GM18907 (cell line): ENCODE measurements at regions not wholly inside any gene's neighbourhood (a gene's known extent, or its start where the extent isn't known, plus 50 kb on each side); places are given as distances from the start of the nearest gene placed in this dataset.

Experiments used
- ATAC-seq: cut with Tn5 transposase; IDR thresholded peaks from one replicate; pipeline ENCODE4 v1.9.1; 2021; ENCODE audit warnings: mild to moderate bottlenecking, moderate library complexity; ENCODE audit not compliant: unreplicated experiment

DNA sequence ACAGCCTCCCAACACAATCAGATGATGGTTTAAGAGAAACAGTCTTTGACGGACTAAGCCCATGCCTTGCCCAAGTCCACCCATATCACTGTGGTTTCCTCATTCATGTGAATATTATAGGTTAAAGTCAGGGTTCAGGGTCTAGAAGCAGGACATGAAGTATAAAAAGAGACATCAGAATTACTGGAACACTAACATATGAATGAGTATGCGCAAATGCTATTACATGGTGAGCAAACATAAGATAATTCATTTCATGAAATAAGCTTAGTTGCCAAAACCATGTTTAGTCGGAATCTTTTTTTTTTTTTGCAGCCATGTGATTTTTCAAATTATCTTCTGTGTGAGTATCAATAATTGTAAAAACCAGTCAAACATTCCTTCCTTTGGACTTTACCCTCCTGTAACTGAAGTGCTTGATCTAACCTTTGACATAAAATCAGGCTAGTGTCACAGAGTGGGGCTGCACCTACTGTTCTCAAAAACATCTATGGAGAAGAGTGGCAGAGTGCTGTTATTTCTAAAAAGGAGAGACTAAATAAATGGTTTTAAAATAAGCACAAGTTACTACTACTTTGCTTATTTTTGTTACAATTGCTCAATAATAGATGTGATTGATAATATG is 84.9 kb upstream of the NRIP1 start:
- no peak for ATAC-seq

DNA sequence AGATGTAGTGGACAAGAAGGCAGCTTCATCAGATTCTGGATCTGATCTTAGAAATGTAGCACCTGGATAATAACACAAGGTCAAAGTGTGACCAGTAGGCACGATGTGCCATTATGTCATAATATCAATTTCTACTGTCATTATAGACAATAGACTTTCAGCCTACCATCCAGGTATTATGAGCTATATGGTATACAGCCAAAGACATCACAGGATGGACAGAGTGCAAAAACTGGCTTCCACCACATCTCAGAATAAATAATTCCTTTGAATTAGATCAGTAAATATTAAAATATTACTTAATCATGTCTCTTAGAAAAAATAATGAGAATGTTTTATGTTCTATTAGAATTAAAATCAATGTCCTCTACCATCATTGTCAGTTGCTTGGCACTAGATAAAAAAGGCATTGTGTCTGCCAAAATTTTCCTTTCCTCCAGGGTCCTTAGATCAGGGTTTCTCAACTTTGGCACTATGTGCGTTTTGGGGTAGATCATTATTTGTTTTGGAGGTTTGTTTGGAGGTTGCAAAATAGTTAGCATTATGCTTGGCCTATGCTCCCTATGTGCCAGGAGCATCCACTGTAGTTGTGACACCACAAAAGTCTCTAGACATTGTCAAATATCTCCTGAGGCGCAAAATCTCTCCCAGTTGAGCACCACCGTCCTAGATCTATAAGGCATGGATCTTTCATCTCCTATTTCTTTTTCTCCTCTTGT is 86.7 kb upstream of the NRIP1 start:
- ATAC-seq: no peak

GRCh38 chr21:15152591-15152990 is 87.8 kb upstream of the NRIP1 start:
- no peak for ATAC-seq

DNA sequence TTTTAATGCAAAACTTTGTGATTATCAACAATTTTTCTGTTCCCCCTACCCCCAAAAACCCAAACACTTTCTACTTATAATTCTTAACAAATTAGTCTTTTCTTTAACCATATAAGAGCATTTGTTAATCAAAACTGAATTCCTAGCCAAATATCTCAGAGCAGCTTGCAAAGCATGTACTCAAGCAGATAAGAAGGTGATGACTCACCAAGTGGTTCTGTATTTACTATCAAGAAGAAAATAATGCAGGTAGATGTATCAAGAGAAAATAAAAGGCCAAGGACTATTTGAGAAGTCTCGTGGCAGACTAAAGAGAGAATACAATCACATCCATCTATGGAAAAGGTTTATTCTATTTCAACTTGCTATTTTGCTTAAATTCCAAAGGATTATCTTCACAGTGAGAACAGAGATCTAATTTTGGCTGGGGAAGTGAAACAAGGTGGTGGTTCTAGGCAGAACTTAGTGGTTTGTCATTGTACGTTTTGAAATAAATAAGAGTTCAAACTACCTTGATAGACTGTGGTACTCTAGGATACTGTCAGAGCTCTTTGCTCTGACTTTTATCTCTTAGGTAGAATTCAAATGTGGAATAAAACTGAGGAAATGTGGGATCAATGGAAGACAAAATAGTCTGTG is 94.7 kb upstream of the NRIP1 start:
- ATAC-seq: peak; percentile 81

DNA sequence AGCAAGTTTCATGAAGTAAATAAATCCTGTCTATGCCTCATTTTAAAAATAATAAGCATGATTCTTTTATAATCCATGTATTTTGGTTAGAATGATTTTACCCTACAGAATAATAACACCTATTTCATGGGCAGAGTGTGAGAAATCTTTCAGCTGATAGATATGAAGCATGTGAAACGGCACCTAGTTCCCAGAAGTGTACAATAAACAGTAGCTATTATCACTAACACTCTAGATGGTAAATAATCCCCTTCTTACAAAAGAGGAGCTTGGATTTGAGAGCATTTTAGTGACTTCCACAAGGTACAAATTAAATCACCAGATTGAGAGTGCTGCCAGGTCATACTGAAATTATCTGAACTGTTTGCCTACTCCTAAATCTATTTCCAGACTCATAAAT is 95.3 kb upstream of the NRIP1 start:
- no peak for ATAC-seq

DNA sequence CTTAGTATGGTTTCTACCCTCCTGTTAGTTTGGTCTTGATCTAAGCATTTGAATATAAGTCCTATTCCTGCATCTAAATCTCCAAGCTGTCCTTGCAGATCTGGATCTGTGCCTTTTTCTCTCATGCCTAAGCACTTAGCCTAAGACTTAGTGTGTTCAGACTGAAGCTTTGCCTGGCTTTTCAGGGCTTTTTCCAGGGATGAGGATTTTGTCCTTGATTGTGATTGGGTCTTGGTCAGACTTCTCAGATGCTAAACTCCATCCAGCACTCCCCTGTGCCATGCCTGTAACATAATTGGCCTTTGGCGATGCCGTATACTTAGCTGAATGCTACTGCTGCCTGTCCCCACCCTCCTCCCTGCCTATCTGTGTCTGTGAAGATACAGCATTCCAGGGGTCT is 98.1 kb upstream of the NRIP1 start:
- ATAC-seq: no peak

GRCh38 chr21:15164273-15164672 is 99.5 kb upstream of the NRIP1 start:
- ATAC-seq: no peak

- no peak for ATAC-seq
These were observed 100.0 kb upstream of the NRIP1 start for GRCh38 chr21:15164678-15165303.

GRCh38 chr21:15170614-15171013 is 105.8 kb upstream of the NRIP1 start:
- no peak for ATAC-seq

DNA sequence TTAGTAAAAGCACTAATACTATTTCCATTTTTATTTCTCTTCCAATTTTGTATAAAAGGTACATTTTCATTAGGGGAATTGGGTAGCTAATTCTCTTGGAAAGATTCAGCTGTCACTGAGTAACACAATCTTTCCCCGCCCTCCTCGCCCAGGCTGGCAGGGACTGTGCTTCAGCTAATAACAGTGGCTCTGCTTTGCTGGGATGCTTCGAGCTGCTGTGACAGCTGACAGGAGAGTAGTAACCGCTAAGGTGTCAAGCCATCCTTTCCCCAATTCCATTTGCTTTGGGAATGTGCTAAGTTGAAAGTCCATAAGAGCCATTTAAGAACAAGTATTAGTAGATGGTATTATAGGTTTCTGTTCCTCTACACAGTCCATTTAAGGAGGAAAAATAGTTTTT is 106.7 kb upstream of the NRIP1 start:
- ATAC-seq: no peak

- ATAC-seq: no peak
These were observed 108.2 kb upstream of the NRIP1 start for GRCh38 chr21:15172963-15173362.

DNA sequence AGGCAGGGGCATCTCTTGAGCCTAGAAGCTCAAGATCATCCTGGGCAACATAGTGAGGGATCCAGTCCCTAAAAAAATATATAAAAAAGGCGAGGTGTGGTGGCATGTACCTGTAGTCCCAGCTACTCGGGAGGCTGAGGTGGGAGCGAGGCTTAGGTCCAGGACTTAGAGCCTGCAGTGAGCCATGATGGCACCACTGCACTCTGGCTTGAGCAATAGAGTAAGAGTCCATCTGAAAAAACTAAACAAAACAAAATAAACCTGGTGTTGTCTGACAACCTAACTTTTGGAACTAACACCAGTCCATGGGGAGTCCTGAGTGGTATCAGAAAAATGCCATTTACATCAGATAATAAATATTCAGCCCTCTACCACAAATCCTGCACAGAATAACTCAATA is 110.1 kb upstream of the NRIP1 start:
- ATAC-seq: no peak

DNA sequence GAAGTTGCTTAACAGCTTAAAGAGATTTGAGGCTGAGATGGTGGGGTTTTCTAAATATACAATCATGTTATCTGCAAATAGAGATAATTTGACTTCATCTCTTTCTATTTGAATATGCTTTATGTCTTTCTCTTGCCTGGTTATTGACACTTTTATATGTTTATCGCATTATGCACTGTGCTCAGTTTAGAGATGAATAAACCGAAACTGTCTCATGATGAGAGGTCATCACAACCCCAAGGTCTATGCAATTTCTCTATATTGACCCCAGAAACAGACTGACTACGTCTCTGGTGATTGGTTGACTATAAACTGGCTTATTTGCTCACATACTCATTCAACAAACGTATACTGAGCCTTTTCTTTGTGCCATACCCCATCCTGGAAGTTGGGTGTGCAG is 117.9 kb upstream of the NRIP1 start:
- ATAC-seq: no peak

GRCh38 chr21:15183813-15184257 is 119.0 kb upstream of the NRIP1 start:
- no peak for ATAC-seq

GRCh38 chr21:15190412-15190811 is 125.6 kb upstream of the NRIP1 start:
- ATAC-seq: no peak

- ATAC-seq: no peak
These were observed 126.0 kb upstream of the NRIP1 start for GRCh38 chr21:15190837-15191236.

DNA sequence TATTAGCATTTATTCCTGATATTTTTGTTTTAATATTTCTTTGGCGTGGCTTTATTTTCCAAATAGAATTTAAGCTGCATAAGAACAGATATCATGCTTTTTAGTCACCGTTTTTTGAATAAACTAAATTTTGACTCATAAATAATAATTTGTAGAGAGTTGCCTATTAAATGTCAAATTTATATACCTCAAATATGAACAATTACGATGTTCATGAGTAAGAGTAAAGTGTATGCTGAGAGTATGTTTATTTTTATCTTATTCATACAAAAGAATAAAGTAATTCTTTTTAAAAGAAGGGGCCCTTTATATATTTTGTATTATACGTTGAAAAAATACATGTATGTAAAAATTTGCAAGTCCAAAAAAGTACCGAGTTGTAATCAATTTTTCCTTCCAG is 126.5 kb upstream of the NRIP1 start:
- ATAC-seq: no peak

GRCh38 chr21:15192243-15192642 is 127.4 kb upstream of the NRIP1 start:
- no peak for ATAC-seq

GRCh38 chr21:15193937-15194336 is 129.1 kb upstream of the NRIP1 start:
- no peak for ATAC-seq

DNA sequence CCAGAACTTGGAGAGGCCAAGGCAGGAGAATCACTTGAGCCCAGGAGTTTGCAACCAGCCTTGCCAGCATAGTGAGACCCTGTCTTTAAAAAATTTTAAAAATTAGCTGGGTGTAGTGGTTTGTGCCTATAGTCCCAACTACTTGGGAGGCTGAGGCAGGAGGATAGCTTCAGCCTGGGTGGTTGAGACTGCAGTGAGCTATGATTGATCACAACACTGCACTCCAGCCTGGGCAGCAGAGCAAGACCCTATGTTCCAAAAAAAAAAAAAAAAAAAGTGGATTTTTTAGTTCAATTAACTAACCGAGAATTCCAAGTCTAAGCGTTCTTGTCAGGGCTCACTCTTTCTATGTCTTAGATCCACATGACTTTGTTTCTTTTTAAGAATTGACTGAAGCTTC is 130.3 kb upstream of the NRIP1 start:
- ATAC-seq: no peak

DNA sequence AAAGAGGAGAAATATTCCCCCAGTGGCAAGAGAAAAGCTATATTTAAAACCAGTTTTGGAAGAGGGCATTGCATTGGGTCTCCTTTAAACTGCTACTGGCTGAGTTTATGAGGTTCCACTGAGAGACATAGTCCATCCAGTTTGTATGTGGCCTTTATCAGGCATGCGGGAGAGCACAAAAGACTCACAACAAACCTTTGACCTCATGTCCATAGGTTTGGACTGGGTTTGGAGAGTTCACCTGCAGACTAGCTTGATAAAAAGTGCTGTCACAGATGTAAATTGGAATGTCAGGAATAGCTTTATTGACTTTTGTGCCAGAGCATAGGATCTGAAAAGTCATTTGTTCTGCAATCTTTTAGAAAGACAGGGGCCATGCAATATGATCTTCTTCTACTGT is 131.0 kb upstream of the NRIP1 start:
- ATAC-seq: no peak

DNA sequence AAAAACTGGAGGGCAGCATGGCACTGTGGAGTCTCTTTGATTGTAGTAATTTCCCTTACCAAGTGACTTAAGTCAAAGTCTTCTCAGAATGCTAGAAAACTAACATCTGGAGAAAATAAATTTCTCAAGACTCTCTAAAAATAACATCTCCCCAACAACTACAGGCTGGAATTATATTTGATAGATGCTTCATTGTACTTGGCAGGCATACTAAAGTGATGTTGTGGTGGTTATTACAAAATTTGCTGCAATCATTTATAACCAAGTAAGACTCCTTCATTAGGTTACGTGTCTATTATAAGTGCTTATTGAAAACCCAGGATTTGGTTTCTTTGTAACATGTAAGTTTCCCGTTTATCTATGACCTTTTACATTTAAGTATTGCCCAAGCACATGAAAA is 132.9 kb upstream of the NRIP1 start:
- ATAC-seq: no peak
